ENCODE measurements at regions not wholly inside any gene's neighbourhood (a gene's known extent, or its start where the extent isn't known, plus 50 kb on each side); places are given as distances from the start of the nearest gene placed in this dataset.
"Not testable (repeated sequence)": the region's sequence is repeated elsewhere in the genome, so short reads cannot be mapped to it uniquely, and the experiment has no call there.

- peaks cover 14% of the 10 kb centered on the region for H3K9me3 Mint-ChIP-seq
- ATAC-seq; DNase-seq (ENCODE audit: low spot score in 2 of 2); H3K4me1 Mint-ChIP-seq; H3K36me3 Mint-ChIP-seq; H3K27ac Mint-ChIP-seq; H3K4me3 Mint-ChIP-seq: not testable (repeated sequence)
Observed at GRCh38 chr6:76849274-76849970, 613.9 kb downstream of the HTR1B start.

GRCh38 chr6:76843054-76843822, 620.1 kb downstream of the HTR1B start:
- Mint-ChIP-seq H3K36me3 (no peaks in the 10 kb centered on the region), H3K27ac (no peak overlapping the region), H3K9me3 (peaks cover 13% of the 10 kb centered on the region), H3K4me3 (no peak overlapping the region), H3K4me1 (no peaks in the 10 kb centered on the region)
- ATAC-seq (no peak), DNase-seq (ENCODE audit: low spot score in 2 of 2) (no peak)

GRCh38 chr6:76840865-76841264, 622.4 kb downstream of the HTR1B start:
- Mint-ChIP-seq H3K27ac (no peak overlapping the region), H3K36me3 (no peaks in the 10 kb centered on the region), H3K4me1 (no peaks in the 10 kb centered on the region), H3K9me3 (peaks cover 14% of the 10 kb centered on the region), H3K4me3 (no peak overlapping the region)
- ATAC-seq (no peak), DNase-seq (ENCODE audit: low spot score in 2 of 2) (no peak)

GRCh38 chr6:76840041-76840745, 623.1 kb downstream of the HTR1B start:
- Mint-ChIP-seq H3K9me3 (peaks cover 16% of the 10 kb centered on the region), H3K4me3 (no peak overlapping the region), H3K36me3 (no peaks in the 10 kb centered on the region), H3K27ac (no peak overlapping the region), H3K4me1 (no peaks in the 10 kb centered on the region)
- DNase-seq (ENCODE audit: low spot score in 2 of 2) (no peak), ATAC-seq (no peak)

GRCh38 chr6:76839505-76839904, 623.8 kb downstream of the HTR1B start:
- Mint-ChIP-seq H3K4me1 (no peaks in the 10 kb centered on the region), H3K9me3 (peaks cover 16% of the 10 kb centered on the region), H3K4me3 (no peak overlapping the region), H3K27ac (no peak overlapping the region), H3K36me3 (no peaks in the 10 kb centered on the region)
- no peak for ATAC-seq
- DNase-seq (ENCODE audit: low spot score in 2 of 2), result no peak

GRCh38 chr6:76837564-76837963, 625.7 kb downstream of the HTR1B start:
- no peak for ATAC-seq
- no peak overlapping the region for H3K27ac Mint-ChIP-seq
- H3K4me1 Mint-ChIP-seq, result no peaks in the 10 kb centered on the region
- no peaks in the 10 kb centered on the region for H3K36me3 Mint-ChIP-seq
- DNase-seq (ENCODE audit: low spot score in 2 of 2), result no peak
- H3K9me3 Mint-ChIP-seq, result peaks cover 6% of the 10 kb centered on the region
- H3K4me3 Mint-ChIP-seq, result no peak overlapping the region

- H3K4me3 Mint-ChIP-seq, result no peak overlapping the region
- DNase-seq (ENCODE audit: low spot score in 2 of 2), result no peak
- H3K27ac Mint-ChIP-seq, result no peak overlapping the region
- peaks cover 6% of the 10 kb centered on the region for H3K9me3 Mint-ChIP-seq
- no peaks in the 10 kb centered on the region for H3K36me3 Mint-ChIP-seq
- ATAC-seq, result no peak
- no peaks in the 10 kb centered on the region for H3K4me1 Mint-ChIP-seq
Observed at GRCh38 chr6:76835695-76836094, 627.6 kb downstream of the HTR1B start.

GRCh38 chr6:76835293-76835692, 628.0 kb downstream of the HTR1B start:
- Mint-ChIP-seq H3K9me3 (peaks cover 6% of the 10 kb centered on the region), H3K4me3 (no peak overlapping the region), H3K27ac (no peak overlapping the region), H3K36me3 (no peaks in the 10 kb centered on the region), H3K4me1 (no peaks in the 10 kb centered on the region)
- DNase-seq (ENCODE audit: low spot score in 2 of 2) (no peak), ATAC-seq (no peak)

GRCh38 chr6:76834399-76834798, 628.9 kb downstream of the HTR1B start:
- no peak for ATAC-seq
- H3K9me3 Mint-ChIP-seq, result peaks cover 6% of the 10 kb centered on the region

GRCh38 chr6:76831299-76831698, 632.0 kb downstream of the HTR1B start:
- ATAC-seq, result no peak
- Mint-ChIP-seq H3K9me3 (peaks cover 10% of the 10 kb centered on the region), H3K27ac (no peak overlapping the region), H3K4me3 (no peak overlapping the region), H3K36me3 (no peaks in the 10 kb centered on the region), H3K4me1 (no peaks in the 10 kb centered on the region)
- DNase-seq (ENCODE audit: low spot score in 2 of 2), result no peak

More at GRCh38 chr6:76834399-76834798, 628.9 kb downstream of the HTR1B start:
- no peaks in the 10 kb centered on the region for H3K4me1 Mint-ChIP-seq
- no peaks in the 10 kb centered on the region for H3K36me3 Mint-ChIP-seq
- no peak for DNase-seq (ENCODE audit: low spot score in 2 of 2)
- H3K4me3 Mint-ChIP-seq, result no peak overlapping the region
- H3K27ac Mint-ChIP-seq, result no peak overlapping the region

GRCh38 chr6:76823578-76823977, 639.7 kb downstream of the HTR1B start:
- not testable (repeated sequence) for H3K27ac Mint-ChIP-seq; H3K4me3 Mint-ChIP-seq; H3K36me3 Mint-ChIP-seq; H3K4me1 Mint-ChIP-seq; ATAC-seq; DNase-seq (ENCODE audit: low spot score in 2 of 2)
- peaks cover 16% of the 10 kb centered on the region for H3K9me3 Mint-ChIP-seq

GRCh38 chr6:76818451-76818850, 644.8 kb downstream of the HTR1B start:
- H3K4me3 Mint-ChIP-seq, result no peak overlapping the region
- no peak for DNase-seq (ENCODE audit: low spot score in 2 of 2)
- H3K4me1 Mint-ChIP-seq, result no peaks in the 10 kb centered on the region
- no peaks in the 10 kb centered on the region for H3K36me3 Mint-ChIP-seq
- peak; percentile 32 for ATAC-seq
- H3K27ac Mint-ChIP-seq, result no peak overlapping the region
- H3K9me3 Mint-ChIP-seq, result peaks cover 12% of the 10 kb centered on the region

- no peaks in the 10 kb centered on the region for H3K36me3 Mint-ChIP-seq
- no peak overlapping the region for H3K4me3 Mint-ChIP-seq
- H3K27ac Mint-ChIP-seq, result no peak overlapping the region
- ATAC-seq (peak; percentile 37), DNase-seq (ENCODE audit: low spot score in 2 of 2) (no peak)
- H3K9me3 Mint-ChIP-seq, result peaks cover 11% of the 10 kb centered on the region
- H3K4me1 Mint-ChIP-seq, result no peaks in the 10 kb centered on the region
Observed at GRCh38 chr6:76817429-76817828, 645.9 kb downstream of the HTR1B start.

- no peaks in the 10 kb centered on the region for H3K36me3 Mint-ChIP-seq
- no peak overlapping the region for H3K4me3 Mint-ChIP-seq
- ATAC-seq (no peak), DNase-seq (ENCODE audit: low spot score in 2 of 2) (no peak)
- H3K9me3 Mint-ChIP-seq, result peaks cover 11% of the 10 kb centered on the region
- no peaks in the 10 kb centered on the region for H3K4me1 Mint-ChIP-seq
- no peak overlapping the region for H3K27ac Mint-ChIP-seq
Observed at GRCh38 chr6:76814496-76815458, 648.5 kb downstream of the HTR1B start.

GRCh38 chr6:76810286-76810685, 653.0 kb downstream of the HTR1B start:
- Mint-ChIP-seq H3K27ac (no peak overlapping the region), H3K4me1 (no peaks in the 10 kb centered on the region), H3K4me3 (no peak overlapping the region), H3K9me3 (peaks cover 8% of the 10 kb centered on the region), H3K36me3 (no peaks in the 10 kb centered on the region)
- no peak for DNase-seq (ENCODE audit: low spot score in 2 of 2)
- ATAC-seq, result no peak
